SKM-1 (cell line): ENCODE measurements at regions not wholly inside any gene's neighbourhood (a gene's known extent, or its start where the extent isn't known, plus 50 kb on each side); places are given as distances from the start of the nearest gene placed in this dataset.

Experiments used
- DNase-seq: peaks from one replicate; lab custom pipeline; 2025; ENCODE audit not compliant: unreplicated experiment; lab: John Stamatoyannopoulos, UW

DNA sequence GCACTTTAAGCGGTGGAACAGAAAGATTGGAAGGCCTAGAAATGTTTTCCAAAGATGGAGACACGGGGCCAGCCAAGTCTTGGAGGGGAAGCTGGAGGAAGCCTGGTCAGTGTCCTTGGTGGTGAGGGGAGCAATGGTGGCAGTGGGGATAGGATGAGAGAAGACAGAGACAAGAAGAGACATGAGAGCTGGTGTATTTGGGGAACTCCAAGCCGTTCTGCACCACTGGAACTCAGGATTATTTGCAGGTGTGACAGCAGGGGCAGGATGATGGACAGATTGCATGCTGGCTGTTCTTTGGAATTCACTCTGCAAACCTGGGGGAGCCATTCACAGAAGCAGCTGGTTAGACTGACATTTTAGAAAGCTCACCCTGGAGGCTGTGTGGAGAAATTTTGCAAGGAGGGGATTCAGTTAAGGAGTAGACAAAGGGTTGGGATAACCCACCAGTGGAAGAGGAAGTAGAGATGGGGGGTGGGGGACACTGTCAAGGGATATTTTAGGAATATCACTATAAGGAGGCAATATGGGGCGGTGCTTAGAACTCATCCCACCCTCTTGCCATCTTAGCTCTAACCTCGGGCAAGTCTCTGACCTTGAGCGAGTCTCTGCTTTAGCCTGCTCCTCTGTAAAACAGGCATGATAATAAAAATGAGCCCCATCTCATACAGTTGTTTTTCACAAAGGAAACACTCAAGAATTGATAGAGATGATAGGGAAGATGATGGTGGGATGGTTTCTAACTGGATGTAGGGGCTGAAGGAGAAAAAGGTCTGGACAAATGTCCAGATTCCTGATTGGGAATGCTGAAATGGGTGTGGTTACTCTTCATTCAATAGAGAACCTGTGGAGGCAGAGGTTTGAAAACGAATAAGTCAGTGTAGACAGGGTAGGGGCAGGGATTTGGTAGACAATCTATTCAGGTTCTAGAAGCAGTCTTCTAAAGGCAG lies 175.8 kb downstream of the MYCN start:
- DNase-seq: no peak

- DNase-seq: no peak
Observed at GRCh38 chr2:16115291-16115690, 174.9 kb downstream of the MYCN start.

DNA sequence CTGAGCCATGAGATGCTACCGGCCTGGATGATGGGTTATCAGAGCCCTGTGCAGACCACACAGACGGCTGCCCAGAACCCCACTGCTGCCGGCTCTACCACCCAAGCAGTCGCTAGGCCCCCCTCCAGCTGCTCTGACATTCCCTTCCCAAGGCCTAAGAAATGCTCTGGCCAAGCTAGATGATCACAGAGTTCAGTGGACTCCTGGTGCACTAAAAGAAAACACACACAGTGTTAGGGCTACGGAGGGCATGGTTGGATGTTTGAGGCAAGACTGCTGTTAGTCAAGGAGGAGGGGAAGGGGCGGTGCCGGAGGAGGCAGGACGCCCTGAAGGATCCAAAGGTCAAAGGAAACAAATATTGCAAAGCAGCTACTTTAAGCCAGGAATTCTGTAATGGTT lies 174.5 kb downstream of the MYCN start:
- no peak for DNase-seq

- DNase-seq: no peak
Observed at GRCh38 chr2:16114070-16114469, 173.7 kb downstream of the MYCN start.

GRCh38 chr2:16113568-16113967 lies 173.2 kb downstream of the MYCN start:
- no peak for DNase-seq

DNA sequence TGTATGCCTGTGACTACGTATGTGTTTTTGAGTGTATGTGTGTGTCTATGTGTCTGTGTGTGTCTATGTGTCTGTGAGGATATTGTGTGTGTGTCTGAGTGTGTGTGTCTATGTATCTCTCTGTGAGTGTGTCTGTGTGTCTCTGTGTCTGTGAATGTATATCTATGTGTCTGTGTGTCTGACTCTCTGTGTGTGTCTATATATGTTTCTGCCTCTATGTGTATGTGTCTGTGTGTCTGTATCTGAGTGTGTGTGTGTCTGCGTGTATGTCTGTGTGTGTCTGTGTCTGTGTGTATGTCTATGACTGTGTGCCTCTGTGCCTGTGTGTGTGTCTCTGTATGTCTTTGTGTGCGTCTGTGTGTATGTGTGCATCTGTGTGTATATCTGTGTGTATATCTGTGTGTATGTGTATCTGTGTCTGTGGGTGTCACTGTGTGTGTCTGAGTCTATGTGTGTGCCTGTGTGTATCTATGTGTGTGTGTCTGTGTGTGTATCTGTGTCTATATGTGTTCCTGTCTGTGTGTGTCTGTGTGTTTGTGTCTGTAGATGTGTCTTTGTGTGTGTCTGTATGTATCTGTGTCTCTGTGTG lies 172.7 kb downstream of the MYCN start:
- no peak for DNase-seq

DNA sequence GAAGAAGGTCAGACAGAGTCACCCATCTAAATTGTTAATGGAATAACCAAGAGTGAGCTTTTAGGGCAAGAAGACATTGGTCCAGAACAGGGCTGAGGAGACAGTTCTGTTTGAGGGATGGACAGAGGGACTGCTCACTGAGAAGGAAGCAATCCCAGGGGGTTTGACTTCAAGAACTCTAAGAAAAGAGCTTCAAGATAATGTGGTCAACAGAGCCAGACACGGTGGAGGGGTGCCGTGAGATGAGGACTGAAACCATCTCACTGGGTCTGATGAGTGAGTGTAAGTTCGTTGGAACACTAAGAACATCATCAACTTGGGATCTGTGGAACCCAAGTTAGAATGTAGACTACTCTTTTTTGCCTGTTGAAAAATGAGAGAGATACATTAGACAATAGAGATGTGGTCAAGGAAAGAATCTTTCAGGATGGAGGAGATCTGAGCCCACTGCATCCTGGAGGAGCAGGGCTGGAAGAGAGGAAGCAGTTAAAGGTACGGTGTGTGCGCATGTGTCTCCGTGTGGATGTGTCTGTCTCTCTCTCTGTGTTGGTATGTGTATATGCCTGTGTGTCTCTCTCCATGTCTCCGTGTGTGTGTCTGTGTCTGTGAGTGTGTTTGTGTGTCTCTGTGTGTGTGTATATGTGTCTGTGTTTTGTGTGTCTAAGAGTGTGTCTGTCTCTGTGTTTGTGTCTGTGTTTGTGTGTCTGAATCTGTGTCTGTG lies 172.1 kb downstream of the MYCN start:
- DNase-seq: no peak

DNA sequence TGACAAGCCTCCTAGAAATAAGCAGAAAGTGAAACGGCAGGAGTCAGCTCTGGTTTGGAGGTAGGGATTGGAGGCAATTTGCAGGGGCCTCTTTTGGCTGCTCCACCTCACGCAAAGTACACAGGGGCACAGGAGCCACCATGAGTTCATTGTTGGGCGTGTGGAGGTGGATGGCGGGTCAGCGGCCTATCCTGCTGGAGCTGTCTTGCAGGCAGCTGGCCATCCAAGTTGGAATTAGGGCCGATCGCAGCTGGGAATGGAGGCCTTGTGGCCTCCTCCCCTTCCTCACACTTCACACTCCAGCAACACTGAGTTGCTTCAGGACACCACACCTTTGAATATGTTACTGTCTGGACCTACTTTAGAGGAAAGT lies 171.5 kb downstream of the MYCN start:
- DNase-seq: no peak

- DNase-seq: no peak
Observed at GRCh38 chr2:16109821-16110310, 169.5 kb downstream of the MYCN start.

GRCh38 chr2:16109368-16109820 lies 169.0 kb downstream of the MYCN start:
- no peak for DNase-seq

DNA sequence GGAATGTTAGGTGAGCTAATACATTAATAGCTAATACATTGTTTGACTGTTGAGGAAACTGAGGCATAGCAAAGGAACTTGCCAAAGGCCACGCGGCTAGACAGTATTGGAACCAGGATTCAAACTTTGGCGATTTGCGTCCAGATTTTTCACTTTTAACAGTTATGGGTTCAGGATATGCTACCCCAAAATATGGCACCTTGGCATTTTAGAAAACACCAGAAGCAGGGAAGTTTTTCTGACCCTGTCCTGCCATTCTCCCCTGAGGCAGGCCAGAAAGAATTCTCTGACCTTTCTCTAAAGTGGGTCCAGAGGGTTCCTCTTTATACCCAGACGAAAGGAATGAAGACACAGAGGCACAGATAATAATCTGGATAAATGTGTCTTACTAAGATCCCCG lies 166.9 kb downstream of the MYCN start:
- DNase-seq: no peak

- no peak for DNase-seq
Observed at GRCh38 chr2:16106619-16107018, 166.3 kb downstream of the MYCN start.

DNA sequence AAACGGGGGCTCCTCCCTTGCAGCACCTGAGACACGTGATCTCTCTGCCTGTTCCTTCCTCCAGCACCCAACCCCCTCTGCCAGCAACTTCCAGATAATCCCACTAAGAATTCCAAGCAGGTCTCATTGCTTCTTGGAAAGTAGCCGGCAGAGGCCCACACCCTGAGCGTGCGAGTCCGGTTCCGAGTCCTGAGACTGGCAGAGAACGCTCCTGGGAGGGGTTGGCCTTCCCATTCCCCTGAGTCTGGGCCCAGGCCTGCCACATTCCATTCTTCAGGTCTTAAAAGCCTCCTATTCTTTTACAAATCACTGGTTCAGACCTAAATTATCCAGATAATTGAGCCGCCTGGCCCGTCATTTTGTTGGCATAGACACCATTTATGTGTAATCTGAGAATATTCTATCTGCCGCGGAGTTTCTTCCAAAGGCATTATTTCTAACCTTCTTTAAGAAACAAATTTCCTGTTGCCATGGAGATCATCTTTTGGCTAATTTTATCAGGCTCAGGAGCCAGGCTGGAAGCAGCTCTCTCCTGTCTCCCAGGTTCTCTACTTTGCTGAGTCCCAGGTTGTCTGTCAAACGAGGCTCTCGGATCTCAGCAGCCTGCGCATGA lies 165.4 kb downstream of the MYCN start:
- no peak for DNase-seq

DNA sequence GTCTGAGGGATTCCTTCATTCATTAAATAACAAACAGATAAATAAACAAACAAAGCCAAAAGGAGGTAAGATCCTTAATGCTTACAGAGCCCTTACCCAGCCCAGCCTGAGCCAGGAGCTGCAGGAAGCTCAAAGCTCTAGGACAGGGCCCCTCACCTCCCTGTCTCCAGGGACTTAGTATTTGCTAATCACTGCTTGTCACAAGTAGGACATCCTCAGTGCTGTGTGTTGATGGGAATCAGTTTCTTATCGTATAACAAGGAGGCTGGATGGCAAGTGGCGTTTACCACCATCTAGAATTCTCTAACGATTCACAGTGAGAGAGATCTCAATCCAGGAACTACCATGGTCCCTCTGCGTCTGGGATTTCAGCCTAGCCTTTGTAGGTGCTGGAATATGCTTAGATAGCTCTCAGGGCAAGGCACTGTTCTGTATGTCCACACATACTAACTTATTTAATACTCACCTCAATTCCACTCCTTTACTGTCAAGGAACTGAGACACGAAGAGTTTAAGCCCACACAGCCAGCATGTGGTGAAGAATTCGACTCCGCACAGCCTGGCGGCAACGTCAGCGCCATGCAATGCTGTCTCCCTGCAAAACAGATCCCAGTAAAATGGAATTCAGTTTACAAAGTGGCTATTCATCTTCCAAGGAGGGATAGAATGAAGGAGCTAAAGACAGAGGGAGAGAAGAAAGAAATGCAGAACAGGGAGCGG lies 164.8 kb downstream of the MYCN start:
- DNase-seq: no peak

- no peak for DNase-seq
Observed at GRCh38 chr2:16104315-16104948, 164.1 kb downstream of the MYCN start.

- no peak for DNase-seq
Observed at GRCh38 chr2:16103614-16104314, 163.4 kb downstream of the MYCN start.

GRCh38 chr2:16102976-16103380 lies 162.6 kb downstream of the MYCN start:
- no peak for DNase-seq

- DNase-seq: no peak
Observed at GRCh38 chr2:16102358-16102975, 162.1 kb downstream of the MYCN start.

DNA sequence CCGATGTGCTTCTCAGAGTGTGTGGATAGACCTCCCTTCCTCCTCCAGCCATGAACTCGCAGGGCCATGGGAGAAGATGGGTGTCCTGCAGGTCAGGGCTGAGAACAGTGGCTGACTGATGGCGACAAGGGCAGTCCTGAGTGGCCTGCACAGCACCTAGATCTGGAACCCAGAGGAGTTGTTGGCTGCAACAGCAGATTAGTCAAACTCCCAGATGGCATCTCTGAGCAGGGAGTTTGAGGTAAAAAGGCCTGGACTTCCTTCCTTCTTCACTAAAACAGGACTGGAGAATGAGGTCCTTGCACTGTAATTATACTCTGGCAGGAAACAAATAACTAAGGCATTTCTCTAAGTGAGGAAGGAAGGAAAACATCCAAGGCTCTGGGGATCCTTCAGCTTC lies 160.8 kb downstream of the MYCN start:
- no peak for DNase-seq
